NCI-H524 treated with DMSO at 0.1 percent for 48 hours (cell line): ENCODE measurements at regions not wholly inside any gene's neighbourhood (a gene's known extent, or its start where the extent isn't known, plus 50 kb on each side); places are given as distances from the start of the nearest gene placed in this dataset.
A peak's percentile ranks its signal among the peaks of the same experiment; 100 is the strongest.

ENCODE experiments used
- DNase-seq: peaks from one replicate; lab custom pipeline; 2025; lab: John Stamatoyannopoulos, UW

DNA sequence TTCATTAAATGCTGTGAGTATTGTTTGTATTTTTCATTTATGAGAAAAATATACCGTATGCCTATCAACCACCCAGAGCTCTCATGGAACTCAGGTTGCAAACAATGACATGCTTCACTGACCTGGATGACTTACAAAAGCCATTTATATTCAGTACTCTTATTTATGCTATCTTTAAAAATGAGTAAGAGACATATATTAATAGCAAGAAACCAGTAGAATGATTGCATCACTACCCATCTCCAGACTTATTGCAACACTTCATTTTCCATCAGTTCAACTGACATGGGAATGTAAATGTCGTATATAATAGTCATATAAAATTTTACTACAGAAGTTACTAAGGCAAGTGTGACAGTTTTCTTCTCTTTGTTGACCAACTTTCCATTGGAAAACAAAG lies 69.1 kb downstream of the OTP start:
- no peak for DNase-seq

DNA sequence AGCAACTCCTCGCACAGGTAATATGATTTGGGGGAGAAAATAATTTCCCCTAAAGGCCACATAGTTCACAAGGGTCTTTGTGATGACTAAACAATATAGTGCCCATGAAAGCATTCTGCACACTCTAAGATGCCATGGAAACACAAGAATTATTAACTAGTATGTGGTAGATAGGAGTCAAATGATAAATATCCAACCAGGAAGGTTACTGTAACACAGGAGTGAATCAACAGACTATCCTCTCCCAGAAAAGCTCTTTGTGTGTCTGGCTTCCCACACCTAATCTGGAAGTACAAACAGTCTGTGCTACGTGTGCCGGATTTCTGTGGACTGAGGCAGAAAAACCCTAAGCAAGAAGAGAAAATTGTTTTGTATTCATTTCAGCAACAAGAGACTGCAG lies 70.0 kb downstream of the OTP start:
- no peak for DNase-seq

DNA sequence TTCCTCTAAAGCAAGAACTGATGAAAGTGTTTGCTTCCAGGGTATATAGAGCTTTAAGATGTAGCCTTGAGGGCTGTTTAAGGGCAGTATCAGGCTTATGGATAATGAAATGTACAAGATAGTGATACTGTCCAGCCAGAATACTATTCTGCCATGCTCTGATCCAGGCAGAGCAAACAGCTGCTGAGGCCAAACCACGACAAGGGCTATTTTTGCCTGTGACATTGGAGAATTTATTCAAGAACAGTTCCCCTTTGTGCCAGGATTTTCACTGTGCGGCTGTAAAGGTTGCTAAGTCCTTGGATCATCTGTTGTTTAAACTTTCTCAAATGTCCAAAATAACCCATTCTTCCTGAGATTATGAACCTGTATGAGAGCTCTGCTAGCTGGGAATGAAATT lies 70.4 kb downstream of the OTP start:
- no peak for DNase-seq

DNA sequence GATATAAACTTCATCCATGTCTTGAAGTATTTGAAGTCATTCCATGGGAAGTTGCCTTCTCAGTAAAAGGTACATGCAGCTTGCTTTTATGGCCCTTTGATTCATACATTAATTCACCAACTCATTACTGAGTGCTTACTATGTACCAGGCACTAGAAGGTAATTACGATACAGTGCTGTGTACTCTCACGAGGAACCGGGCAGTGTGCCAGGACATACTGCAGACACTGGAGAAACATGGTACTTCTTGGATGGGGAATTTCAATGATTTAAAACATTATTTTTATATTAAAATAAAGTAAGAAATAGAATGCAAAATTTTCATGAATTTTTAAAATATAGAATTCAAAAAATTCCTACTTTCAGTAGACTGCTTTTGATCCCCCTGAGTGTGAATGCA lies 71.4 kb upstream of the WDR41 start:
- no peak for DNase-seq

DNA sequence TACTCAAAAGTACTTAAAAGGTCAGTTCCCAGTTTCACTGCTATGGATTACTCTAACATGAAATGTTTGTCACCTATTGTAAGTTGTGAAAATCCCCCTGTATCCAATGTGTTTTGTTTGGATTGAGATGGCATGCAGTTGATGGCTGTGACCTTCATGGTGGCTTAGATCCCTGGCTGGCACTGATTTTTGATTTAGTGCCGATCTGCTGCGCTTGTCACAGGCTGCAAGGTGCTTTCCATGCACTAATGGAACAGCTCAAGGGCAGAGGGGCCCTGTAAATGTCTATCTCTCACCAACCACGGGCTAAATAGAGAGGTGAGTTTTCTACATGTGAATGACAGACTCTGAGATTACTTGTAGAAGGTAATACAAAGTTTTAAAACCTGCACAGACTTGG lies 69.8 kb upstream of the WDR41 start:
- DNase-seq, result no peak

DNA sequence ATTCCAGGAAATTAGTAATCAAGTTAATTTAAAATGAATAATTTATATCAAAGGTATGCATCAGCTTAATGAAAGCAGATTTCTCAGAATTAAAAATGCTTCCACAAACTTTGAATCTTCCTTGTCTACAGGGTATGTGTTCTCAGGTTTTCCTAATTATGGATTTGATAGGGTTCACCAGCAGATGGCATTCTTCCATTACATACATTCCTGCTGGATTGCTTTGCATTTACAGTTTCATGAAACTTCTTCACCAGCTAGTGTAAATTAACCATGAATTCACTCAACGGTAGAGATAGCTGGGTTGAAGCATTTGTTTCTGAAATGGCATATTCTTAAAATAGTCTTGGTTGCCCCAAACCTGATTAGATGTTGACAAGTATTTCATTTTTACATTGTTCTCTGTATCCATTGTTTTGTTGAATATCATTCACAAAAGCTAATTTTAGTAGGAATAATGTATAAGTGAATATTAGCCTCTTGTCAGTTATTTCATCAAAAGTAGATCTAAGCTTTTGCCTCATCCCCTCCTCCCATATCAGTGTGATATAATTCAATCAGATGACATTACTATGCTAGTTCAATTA lies 68.7 kb upstream of the WDR41 start:
- DNase-seq, result peak; percentile 51

DNA sequence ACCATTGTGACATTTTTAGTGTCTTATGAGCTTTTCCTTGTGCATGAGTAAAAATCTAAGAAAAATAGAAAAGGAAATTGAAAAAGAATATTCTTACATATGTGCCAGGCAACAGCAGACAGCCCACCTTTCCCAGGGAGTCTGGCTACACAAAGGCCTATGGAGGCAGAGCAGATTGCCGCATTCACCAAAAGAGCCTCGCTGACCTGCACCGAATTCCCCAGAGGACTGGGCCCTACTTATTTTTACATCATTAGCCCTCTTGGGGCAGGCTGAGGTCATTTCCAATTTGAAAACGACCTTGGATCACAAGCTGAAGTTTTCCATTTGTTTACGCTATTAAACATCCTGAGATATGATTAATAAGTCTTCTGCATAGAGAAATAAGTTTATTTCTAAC lies 66.2 kb upstream of the WDR41 start:
- peak; percentile 14 for DNase-seq

DNA sequence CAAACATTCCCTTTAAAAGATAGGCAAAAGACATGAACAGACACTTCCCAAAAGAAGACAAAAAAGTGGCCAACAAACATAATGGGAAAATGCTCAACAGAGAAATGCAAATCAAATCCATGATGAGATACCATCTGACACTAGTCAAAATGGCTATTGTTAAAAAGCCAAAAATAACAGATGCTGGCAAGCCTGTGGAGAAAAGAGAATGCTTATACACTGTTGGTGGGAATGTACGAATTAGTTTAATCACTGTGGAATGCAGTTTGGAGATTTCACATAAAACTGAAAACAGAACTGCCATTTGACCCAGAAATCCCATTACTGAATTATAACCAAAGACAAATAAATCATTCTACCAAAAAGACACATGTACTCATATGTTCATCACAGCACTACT lies 58.3 kb upstream of the WDR41 start:
- DNase-seq, result no peak

DNA sequence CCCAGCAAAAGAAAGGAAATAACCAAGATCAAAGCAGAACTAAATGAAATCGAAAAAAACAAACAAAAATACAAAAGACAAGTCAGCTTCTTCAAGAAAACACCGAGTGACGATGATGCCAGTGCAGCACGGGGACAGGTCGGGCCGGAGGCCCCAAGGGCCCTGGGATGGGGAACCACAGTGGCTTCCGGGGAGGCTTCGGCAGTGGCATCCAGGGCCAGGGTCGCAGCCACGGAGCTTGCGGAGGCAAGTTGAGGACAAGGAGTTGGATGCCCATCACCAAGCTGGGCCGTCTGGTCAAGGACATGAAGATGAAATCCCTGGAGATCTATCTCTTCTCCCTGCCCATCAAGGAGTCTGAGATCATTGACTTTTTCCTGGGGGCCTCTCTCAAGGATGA lies 53.2 kb upstream of the WDR41 start:
- DNase-seq, result no peak
